ENCODE measurements at regions not wholly inside any gene's neighbourhood (a gene's known extent, or its start where the extent isn't known, plus 50 kb on each side); places are given as distances from the start of the nearest gene placed in this dataset.

- no peak for TF ChIP-seq CTCF (IDR thresholded peaks at IDR 0.05)
- TF ChIP-seq ZFX (IDR thresholded peaks at IDR 0.05; ENCODE audit: borderline replicate concordance) = no peak
These were observed 256.2 kb downstream of the FNDC1 start for GRCh38 chr6:159425421-159425820.

Data from 22Rv1 (cell line).